Progenitor cell of endocrine pancreas (in vitro differentiated cells): ENCODE measurements at regions not wholly inside any gene's neighbourhood (a gene's known extent, or its start where the extent isn't known, plus 50 kb on each side); places are given as distances from the start of the nearest gene placed in this dataset.
"Not testable (repeated sequence)": the region's sequence is repeated elsewhere in the genome, so short reads cannot be mapped to it uniquely, and the experiment has no call there.

Source experiments
- DNase-seq: peaks from one replicate; pipeline ENCODE4 v3.0.0; 2021; ENCODE audit warnings: low spot score; ENCODE audit not compliant: unreplicated experiment
- H3K27ac Mint-ChIP-seq: 2 replicates; pipeline ENCODE4 v1.8.0; 2021; ENCODE audit warnings: mild to moderate bottlenecking, moderate library complexity, mixed read lengths
- H3K27me3 Mint-ChIP-seq: 2 replicates; pipeline ENCODE4 v1.8.0; 2021; ENCODE audit warnings: mixed read lengths
- H3K36me3 Mint-ChIP-seq: 2 replicates; pipeline ENCODE4 v1.8.0; 2022; ENCODE audit warnings: mixed read lengths; ENCODE audit not compliant: insufficient read depth
- H3K4me1 Mint-ChIP-seq: 2 replicates; pipeline ENCODE4 v1.8.0; 2021; ENCODE audit warnings: low read depth, mixed read lengths
- H3K4me3 Mint-ChIP-seq: 2 replicates; pipeline ENCODE4 v1.8.0; 2021; ENCODE audit warnings: low read depth, mild to moderate bottlenecking, moderate library complexity, mixed read lengths
- H3K9me3 Mint-ChIP-seq: 2 replicates; pipeline ENCODE4 v1.8.0; 2021; ENCODE audit warnings: low read depth, mixed read lengths
- CTCF ChIP-seq: fragments of 200-600 bp; sonication (generic); IDR thresholded peaks from one replicate; pipeline ENCODE4 v1.5.0; 2021; ENCODE audit warnings: antibody characterized with exemption, mild to moderate bottlenecking; ENCODE audit not compliant: unreplicated experiment

DNA sequence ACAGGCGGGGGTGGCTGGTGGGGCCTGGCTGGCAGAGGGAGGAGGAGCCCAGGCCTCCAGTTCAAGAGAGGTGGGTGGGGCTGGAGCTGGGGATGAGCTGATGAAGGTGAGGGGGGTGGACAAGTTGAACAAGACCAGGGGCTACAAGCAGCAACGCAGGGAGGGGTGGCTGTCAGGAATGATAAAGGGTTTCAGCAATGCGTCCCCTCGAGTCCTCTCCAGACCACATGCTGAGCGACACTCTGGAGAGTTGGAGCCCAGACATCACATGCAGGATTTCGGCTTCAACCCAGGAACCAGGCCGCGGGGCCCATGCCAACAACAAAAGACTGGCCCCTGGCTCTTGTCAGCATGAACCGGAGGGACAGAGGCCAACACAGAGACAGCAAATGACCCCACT is 480.3 kb downstream of the BRD1 start:
- no peak overlapping the region for H3K27ac Mint-ChIP-seq
- DNase-seq: no peak
- no peaks in the 10 kb centered on the region for H3K4me1 Mint-ChIP-seq
- no peaks in the 10 kb centered on the region for H3K9me3 Mint-ChIP-seq
- H3K4me3 Mint-ChIP-seq: no peak overlapping the region
- TF ChIP-seq CTCF: no peak
- H3K36me3 Mint-ChIP-seq: no peaks in the 10 kb centered on the region
- H3K27me3 Mint-ChIP-seq: peaks cover 20% of the 10 kb centered on the region

DNA sequence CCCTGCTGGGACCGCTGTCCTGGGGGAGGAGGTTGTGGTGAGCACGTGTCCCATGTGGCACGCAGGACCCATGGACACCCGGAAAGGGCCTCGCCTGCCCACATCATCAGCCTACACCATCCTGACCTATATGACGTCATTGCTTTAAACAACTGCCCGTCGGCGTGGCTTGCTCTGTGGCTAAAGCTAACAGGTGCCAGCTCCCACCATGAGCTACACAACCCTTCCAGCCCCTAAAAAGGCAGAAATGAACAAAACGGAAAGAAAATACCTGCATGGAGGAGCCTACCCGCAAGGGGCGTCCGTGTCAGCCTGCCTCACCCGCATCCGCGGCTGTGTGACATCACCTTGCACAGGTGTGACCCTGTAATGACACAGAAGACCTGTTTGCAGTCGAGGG is 481.8 kb downstream of the BRD1 start:
- Mint-ChIP-seq H3K4me3 (no peak overlapping the region), H3K27ac (no peak overlapping the region), H3K9me3 (no peaks in the 10 kb centered on the region), H3K36me3 (no peaks in the 10 kb centered on the region), H3K4me1 (no peaks in the 10 kb centered on the region), H3K27me3 (peaks cover 20% of the 10 kb centered on the region)
- no peak for TF ChIP-seq CTCF
- DNase-seq: no peak

DNA sequence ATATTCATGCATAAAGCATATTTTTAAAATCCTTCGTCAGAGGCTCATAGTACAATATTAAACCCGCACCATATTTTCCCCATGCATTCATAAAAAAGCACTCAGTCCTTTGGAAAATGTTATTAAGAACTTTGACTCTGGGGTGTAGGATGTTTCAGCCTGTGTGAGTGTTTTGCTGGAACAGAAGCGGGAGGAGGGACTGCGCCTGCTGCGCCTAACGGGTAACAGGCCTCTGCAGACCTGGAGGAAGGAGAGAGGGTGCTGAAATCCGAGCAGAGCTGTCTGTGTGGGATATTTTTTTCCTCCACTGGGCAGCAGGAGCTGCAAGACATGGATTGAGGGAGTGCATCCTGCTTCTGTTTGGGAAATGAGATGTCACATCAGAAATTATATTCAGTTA is 483.0 kb downstream of the BRD1 start:
- Mint-ChIP-seq H3K9me3 (no peaks in the 10 kb centered on the region), H3K36me3 (no peaks in the 10 kb centered on the region), H3K4me1 (no peaks in the 10 kb centered on the region), H3K27ac (no peak overlapping the region), H3K4me3 (no peak overlapping the region), H3K27me3 (peaks cover 26% of the 10 kb centered on the region)
- TF ChIP-seq CTCF: no peak
- DNase-seq: no peak

GRCh38 chr22:49344161-49344560 is 483.5 kb downstream of the BRD1 start:
- Mint-ChIP-seq H3K4me1 (no peaks in the 10 kb centered on the region), H3K36me3 (no peaks in the 10 kb centered on the region), H3K27ac (no peak overlapping the region), H3K4me3 (no peak overlapping the region), H3K27me3 (peaks cover 28% of the 10 kb centered on the region), H3K9me3 (no peaks in the 10 kb centered on the region)
- TF ChIP-seq CTCF: no peak
- DNase-seq: no peak

DNA sequence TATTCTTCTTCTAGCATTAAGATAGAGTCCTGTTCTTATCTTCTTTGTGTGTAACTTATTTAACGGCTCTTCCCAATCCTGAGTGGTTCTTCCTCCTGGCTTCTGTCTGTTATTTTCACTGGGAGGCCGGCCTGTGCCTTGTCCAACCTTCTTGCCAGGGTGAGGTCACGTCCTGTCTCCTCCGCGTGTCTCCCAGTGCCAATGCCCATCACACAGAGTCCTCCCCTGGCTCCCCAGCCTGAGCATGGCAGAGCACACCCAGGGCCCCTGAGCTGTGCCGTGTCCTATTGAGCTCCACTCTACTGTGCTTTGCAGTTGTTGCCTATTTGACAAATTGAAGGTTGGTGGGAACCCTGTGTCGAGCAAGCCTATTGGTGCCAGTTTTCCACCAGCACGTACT is 487.3 kb downstream of the BRD1 start:
- Mint-ChIP-seq H3K9me3 (no peaks in the 10 kb centered on the region), H3K4me3 (no peak overlapping the region), H3K4me1 (no peaks in the 10 kb centered on the region), H3K27ac (no peak overlapping the region), H3K36me3 (no peaks in the 10 kb centered on the region), H3K27me3 (peaks cover 18% of the 10 kb centered on the region)
- no peak for TF ChIP-seq CTCF
- no peak for DNase-seq

DNA sequence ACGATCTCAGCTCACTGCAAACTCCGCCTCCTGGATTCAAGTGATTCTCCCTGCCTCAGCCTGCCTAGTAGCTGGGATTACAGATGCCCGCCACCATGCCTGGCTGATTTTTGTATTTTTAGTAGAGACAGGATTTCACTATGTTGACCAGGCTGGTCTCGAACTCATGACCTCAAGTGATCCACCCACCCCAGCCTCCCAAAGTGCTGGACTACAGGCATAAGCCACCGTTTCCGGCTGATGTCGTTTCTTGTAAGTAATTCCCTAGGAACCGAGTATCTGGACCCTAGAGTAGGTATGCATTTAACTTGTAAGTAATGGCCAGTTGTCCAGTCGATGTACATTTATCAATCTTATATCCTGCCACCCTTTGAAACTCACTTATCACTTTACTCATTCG is 491.2 kb downstream of the BRD1 start:
- not testable (repeated sequence) for H3K27ac Mint-ChIP-seq, H3K36me3 Mint-ChIP-seq, H3K9me3 Mint-ChIP-seq, H3K4me3 Mint-ChIP-seq, DNase-seq, H3K4me1 Mint-ChIP-seq
- H3K27me3 Mint-ChIP-seq: peaks cover 15% of the 10 kb centered on the region
